NCI-H2196 (cell line): ENCODE measurements at regions not wholly inside any gene's neighbourhood (a gene's known extent, or its start where the extent isn't known, plus 50 kb on each side); places are given as distances from the start of the nearest gene placed in this dataset.

Experiments used
- DNase-seq: peaks from one replicate; lab custom pipeline; 2025; ENCODE audit not compliant: unreplicated experiment; lab: John Stamatoyannopoulos, UW

DNA sequence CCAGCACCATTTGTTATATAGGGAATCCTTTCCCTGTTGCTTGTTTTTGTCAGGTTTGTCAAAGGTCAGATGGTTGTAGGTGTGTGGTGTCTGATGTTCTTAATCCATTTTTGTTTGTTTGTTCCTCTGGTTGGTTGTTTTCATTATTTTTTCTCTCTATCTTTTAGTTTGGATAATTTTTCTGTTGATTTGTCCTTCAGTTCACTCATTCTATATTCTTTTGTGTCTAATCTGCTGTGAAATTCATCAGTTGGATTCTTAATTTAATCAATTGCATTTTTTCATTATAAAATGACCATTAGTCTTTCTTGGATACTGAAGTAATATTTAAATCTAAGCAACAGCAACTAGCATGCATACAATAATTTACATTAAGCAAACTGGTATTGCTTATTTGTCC is 206.7 kb upstream of the TRIB2 start:
- no peak for DNase-seq

DNA sequence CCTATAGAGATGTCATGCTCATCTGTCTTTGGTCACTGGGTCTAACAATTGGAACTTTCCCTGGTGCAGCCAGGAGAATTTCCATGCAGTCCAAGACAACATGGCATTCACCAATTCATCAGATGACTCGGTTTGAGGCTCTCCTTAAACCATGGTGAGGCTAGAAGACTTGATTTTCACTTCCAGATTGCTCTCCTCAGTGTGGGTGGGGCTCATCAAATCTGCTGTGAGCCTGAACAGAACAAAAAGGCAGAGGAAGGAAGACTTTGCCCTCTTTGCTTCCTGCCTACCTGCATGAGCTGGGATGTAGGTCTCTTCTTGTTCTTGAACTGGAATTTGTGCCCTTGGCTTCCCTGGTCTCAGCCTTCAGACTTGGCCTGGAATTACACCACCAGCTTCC is 203.4 kb upstream of the TRIB2 start:
- no peak for DNase-seq

DNA sequence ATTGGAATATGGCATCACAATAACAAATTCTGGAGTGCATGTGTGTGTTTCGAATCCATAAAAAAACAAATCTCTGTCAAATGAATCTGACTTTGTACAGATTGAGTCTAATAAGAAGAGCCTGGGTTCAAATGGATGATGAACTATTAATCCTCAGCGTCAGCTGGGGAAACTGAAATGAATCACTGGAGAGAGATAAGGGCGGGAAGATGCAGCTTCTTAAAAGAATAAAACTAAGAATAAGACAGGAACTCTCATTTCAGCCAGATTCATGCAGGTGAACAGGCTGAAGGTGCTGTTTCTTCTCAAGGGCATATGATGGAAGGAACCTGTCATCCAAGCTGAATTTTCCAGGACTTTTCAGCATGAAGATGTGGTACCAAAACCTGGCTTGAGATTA is 202.6 kb upstream of the TRIB2 start:
- DNase-seq, result no peak

DNA sequence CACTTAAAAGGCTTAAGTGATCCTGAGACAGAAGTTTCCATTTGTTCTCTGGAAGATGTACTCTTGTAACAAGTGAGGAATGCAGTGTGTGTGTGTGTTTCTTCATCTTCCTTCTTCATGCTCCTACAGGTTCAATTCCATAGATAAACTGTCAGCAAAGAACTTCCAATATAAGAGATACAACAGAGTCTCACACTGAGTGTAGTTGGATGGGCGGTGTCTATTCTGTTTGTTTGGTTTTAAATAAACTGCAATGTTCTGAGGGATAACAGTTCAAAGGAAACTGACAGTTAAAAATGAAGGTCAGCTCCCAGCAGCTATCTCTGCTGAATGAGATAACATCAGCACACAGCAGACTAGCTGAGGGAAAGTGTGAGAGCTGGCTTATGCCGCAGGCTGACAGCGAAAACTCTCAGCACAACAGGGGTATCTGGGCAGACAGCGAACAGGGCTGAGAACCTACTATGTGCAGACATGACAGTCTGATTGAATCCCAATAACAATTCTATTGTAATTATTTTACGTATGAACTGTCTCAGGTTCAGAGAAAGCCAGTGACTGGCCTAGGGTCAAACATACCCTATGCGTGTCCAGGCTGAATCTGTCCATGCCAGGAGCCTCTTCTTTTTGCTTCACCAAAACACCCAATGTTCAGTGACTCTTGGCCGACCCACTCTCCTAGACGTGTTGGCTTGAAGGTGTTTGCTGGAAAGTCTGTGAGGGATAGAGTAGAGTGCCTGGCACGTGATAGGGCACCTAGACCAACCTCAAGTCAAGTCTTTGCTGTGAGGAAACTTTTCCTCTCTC is 201.9 kb upstream of the TRIB2 start:
- no peak for DNase-seq

DNA sequence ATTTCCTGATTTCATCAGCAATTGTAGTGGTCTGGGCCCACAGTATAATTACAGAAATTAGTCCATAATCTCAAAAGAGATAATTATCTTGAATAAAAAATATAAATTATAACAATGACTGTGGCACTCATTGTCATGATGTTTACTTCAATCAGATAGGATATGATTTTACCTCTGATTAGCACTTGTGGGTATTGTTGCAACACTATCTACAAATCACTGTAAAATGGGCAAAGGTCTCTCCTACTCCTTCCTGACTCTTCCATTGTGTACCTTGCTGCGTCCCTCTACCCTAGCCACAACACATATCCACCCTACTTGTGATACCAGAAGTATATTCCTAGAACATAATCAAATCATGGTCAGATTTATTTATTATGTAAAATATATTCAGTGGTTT is 200.9 kb upstream of the TRIB2 start:
- no peak for DNase-seq

DNA sequence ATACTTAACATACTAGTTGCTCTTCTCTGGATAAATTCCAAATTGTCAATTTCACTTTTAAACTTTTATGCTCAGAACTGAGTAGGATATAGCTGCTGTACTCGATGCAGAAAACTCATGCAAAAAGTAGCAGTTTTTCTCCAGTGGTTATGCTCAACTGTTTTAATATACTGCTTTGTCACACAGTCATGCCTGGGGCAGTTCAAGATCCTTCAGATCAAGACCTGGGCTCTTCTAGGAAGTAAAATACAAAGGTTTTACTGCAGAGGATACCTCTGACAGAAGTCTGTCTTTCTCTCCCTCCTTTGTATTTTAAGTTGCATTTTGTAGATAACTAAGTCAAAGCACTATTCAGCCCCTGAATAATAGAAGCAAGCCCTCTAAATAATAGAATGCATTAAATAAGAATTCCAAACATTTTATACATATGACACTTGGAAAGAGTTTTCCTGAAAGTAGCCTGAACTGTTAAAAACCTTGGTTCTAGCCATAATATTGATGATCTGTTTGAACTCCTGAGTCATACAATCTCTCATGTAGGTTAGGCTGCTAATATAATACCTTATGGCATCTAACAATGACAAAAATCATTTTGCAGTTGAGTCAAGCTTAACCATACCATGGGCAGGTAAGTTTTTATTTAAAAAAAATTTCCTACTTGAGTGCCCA is 183.3 kb upstream of the TRIB2 start:
- no peak for DNase-seq

DNA sequence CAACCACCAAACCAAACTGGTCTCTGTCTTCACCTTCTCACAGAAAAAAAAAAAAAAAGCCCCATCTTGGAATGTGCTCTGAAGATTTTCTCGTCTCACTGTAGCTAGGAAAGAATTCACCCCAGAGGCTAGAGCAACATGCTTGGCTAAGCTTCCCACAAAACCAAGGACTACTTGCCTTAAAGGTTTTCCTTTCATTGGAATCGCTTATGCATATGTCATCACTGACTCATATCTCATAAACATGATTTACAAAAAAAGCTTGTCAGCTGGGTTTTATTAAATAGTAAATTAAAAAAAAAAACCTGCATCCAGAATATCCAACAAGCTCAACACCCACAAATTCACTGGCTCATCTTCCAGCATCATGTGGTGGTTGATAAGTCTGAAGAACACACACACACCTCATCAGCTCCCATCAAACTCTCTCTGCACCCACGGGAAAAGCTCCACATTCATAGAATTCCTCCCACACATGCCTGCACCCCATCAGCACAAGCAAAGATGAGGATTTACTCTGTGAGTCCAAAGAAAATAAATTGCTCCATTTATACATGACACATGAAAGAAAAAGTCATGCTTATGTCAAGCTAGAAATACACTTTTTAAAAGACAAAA is 182.0 kb upstream of the TRIB2 start:
- DNase-seq, result no peak

DNA sequence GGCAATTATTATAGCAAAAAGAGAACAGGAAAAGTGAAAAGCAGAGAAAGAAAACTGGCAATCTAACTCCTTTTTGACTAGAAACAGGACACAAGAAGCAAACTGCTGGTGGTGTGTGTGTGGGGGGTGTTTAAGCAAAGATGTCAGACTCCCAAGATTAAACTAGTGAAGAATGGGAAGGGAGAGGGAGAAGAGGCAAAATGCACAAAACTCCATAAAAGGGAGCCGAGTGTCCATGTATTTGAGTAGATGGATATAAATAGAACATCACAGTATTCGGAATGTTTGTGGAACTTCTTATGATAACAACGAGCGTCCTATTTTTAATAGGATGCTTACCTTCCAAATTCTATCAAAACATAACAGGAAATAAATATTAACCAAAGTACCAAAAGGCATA is 179.8 kb upstream of the TRIB2 start:
- no peak for DNase-seq

DNA sequence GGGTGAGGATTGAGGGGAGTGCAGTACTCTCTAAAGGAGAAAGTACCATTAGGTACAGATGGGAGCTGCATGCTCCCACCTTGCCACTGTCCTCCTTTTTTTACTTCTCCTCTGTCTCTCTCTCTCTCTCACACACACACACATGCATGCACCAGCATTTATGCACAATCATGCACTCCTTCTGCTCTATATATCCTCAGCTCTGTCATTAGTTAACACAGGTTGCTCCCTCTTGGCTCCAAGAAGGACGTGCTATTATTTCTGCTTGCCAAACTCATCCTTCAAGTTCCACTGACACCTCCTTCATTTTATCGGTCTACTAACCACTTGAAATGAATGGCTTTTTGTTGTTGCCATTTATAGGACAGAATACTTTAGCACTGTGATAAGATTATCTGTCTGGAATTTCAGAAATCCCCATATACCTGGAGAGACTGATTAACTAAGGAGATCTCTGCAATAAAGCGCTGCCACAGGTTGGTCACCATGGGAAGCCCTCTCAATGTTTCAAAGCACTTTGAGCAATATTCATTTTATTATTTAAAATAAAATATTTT is 178.5 kb upstream of the TRIB2 start:
- no peak for DNase-seq

DNA sequence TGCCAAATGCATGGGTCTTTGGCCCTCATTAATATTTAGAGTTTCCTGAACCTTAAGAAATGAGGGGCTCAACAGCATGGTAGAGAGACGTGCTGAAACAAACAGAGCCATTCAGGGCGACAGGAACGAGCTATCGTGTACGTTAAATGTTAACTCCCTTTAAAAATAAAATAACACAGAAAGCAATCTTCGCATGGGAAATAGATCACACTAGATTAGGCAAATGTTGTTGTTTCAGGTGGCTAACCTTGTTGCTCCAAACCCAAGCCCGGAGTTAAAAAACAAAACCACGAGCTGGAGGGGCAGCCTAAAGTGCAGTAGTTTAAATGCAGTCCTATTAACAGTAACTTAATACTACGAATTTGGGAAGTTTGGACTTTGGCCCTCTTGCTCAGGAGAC is 177.4 kb upstream of the TRIB2 start:
- no peak for DNase-seq

DNA sequence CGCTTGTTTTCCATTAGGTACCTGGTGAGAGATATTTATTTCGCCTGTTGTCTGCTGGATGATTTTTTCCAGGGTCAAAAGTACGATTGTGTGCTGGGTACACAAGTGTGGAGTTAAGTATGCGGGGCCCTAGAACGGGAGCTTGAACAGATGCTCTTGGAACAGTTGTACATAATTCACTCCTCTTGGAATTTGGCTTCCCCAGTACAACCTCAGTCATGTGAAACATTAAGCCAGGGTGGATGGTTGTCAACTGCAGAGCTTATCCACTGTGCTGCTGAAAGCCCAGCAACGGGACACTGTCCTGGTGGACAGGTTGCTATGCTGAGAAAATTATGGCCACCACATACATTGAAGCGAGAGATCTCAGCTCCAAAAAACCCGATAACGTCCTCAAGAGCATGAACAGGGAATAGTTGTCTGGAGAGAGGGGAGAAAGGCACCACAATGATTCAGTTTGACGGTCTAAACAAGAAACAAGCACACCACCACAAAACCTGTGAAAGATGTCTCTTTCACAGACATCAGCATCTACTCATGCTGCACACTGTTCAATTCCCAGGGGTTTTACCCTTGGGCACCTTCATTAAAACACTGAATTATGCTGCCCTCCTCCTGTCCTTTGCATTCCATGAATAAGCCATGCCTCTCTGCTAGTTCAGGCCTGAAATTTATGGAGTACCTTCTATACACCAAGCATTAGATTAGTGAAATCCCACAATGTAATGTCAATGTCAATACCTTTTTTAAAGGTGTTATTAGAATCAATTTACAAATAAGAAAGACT is 176.8 kb upstream of the TRIB2 start:
- DNase-seq, result no peak

DNA sequence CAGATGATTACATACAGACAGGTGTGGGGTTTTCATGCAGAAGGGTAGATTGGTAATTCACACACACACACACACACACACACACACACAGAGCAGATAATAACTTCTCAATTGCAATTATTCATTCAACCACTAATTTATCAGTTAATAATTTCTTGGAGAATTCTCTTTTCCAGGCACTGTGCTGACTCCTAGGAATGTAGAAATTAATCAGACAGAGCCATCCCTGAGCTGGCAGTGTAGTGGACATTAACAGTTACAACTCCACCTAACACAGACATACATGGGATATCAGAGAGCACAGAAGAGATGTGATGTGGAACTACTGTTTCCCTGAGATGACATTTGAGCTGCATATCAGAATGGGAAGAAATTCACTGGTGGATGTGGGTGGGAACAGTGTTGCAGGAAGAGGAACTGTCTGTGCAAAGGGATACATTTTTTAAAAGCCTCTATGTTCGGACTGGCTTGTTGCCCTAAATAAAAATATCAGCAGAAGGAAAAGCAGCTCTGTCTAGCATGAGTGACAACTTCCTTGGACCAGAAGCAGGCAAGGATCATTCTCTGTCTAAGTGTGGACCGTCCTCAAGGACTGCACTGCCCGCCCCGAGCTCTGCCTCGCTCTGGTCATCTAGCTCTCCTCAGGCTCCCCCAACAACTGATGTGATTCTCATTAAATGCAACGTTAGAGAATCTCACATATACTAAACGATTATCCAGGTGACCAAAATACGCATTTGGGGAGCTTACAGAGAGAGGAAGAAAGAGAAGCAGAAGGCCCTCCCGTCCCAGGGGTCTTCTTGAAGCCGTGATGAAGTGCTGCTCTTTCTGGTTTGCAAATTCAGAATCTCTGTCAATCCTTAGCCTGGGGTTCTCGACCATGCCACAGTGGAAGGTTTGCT is 173.4 kb upstream of the TRIB2 start:
- no peak for DNase-seq

DNA sequence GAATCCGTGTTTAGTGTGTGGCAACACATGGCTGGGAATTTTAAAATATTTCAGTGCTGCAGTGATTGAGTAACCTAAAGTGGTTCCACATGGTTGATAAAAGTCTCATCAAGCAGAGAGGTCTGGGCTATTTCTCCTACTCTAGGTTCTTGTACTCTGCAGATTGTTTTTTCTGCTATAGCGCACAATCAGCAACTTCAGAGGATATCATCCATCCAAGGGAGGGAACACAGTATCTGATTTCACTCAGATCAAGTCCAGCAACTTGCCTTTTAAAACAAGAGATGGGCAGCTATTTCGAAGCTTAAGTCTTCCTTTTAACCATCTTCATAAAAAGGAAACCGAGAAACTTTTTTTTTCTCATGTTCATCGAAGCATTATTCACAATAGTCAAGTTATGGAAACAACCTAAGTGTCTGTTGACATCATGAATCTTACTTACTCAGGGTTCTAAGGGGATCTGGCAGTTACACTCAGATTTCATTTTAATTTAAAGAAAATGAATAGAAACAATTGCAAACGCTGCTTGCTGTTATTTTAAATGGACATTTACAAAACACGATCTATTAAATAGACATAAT is 172.7 kb upstream of the TRIB2 start:
- DNase-seq, result no peak

DNA sequence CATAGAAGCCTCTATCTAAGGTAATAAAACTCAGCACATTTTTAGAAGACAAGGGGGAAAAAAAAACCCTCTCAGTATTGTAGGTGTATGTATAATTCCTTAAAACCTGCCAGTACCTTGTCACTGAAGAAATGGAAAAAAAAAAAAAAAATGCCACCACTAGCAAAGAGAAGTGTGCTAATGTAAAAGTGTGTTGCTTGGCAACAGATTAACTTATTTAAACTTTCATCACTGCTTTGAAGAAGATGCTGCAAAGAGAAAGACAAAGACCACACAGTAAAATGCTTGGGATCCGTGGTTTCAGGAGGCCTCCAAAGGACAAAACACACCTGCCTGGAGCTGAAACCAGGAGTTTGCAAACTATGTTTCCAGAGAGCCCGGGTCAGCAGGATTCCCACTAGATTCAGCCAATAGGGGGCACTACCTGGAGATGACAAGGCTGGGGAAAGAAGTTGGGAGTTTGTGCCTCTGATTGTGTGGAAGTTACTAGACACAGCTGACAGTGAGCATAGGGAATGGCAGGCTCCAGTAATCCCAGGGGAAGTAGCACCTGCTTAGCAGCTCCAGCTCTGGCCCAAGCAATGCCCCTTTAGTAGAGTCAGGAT is 169.1 kb upstream of the TRIB2 start:
- DNase-seq, result no peak

DNA sequence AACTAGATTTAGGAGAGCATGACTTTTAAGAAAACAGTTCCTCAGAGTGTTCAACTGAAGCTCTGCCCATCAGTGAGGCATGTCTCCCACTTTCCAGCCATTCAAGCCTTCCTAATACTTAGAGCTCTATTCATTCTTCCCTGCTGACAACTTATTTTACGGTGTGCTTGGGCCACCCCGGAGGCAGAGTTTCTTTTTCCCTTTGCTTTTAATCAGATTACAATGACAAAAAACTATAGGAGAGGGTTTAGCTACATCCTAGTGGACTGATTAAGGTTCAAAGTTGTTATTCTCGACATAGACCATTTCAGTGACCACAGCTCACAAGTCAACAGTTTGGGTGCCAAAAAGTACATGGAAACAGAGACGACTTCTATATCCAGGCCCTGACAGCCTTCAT is 167.8 kb upstream of the TRIB2 start:
- DNase-seq, result no peak

DNA sequence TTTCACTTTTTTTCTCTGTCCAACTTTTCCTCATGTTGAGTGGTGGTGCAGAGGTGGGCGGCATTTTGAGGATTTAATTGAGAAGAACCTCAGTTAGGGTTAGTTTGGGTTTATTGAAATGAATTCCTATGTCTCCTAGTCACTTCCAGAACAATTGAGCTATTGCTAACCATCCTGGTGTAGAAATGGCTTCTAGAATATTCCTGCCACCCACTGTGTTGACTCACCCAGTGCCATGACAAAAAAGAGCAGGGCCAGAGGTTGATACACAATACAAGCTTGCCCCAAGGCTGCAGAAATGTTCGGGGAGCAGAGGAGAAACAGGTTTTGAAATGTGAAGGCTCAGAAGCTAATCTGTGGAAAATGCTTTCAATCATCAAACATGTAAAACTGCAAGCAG is 167.1 kb upstream of the TRIB2 start:
- DNase-seq, result no peak

DNA sequence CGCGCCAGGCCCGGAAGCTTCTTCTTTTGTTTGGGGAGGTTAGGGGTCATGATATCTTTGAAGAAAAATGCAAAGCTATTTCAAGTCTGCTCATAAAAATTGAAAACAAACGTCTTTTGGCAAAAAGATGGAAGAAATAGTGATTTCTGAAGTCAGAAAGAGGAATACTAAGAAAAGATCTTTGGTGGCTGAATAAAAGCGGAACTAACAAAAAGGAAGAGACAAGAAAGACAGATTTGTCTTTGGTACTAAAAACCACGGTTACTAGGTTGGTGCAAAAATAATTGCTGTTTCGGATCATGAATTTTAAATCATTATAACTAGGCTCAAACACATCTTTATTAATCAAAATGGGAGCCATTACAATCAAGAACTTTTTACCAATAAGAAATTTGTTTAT is 164.6 kb upstream of the TRIB2 start:
- no peak for DNase-seq

DNA sequence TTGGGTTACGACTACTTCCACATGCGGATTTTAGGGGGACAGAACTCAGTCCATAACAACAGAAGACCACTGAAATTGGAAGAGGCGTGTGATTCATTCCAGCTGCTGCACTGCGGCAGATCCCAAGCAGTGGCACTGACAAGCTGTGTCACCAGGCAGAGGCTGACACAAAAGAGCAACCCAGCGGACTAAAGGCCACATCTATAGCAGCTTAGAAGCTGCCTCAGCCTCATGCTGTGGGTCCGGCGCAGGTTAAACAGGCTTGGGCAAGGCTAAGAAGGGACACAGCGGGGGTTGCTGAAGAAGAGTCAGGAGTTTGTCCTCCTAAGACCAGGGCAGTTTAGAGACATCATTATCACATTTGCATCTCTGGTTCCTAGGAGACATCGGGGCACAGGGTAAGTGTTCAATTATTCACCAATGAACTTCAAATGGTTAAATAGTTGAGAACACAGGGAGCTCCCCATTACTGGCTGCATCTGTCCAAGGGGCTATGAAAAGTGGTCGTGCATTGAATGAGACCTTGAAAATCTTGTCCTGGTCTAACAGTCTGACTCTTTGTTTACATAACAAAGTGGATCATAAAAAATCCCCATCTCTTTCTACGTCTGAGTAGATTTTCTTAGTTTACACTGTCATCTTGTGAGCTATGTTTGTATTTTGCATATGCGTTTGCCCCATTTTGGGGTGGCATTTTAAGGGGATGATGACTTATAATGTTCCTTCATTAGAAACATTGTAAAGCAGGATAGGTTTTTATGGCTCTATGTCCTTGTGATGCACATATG is 162.3 kb upstream of the TRIB2 start:
- no peak for DNase-seq
